GM19035 (cell line): ENCODE measurements at regions not wholly inside any gene's neighbourhood (a gene's known extent, or its start where the extent isn't known, plus 50 kb on each side); places are given as distances from the start of the nearest gene placed in this dataset.
A peak's percentile ranks its signal among the peaks of the same experiment; 100 is the strongest.

Experiments
- ATAC-seq: cut with Tn5 transposase; IDR thresholded peaks from one replicate; pipeline ENCODE4 v1.9.1; 2021; ENCODE audit not compliant: unreplicated experiment

DNA sequence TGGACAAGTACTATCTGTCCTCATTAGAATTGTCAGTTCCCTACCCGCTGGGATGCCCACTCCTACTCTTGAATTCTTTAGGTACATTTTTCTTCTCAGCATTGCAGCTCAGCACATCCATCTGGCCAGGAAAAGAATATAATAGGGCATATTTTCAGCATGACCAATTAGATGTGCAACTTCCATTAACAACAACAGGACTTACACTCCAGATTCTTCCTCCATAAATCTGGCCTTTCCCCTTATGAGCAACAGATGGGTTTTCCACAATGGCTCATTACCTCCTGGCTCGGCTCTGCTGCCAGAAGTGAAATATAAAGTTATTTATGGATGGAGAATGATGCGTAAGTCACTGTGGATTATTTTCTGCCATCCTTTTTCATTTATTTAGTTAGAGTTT, 443.8 kb upstream of the TGFBR2 start:
- ATAC-seq: no peak

GRCh38 chr3:30166535-30166934, 439.9 kb upstream of the TGFBR2 start:
- ATAC-seq: no peak

GRCh38 chr3:30167541-30168011, 438.8 kb upstream of the TGFBR2 start:
- no peak for ATAC-seq

DNA sequence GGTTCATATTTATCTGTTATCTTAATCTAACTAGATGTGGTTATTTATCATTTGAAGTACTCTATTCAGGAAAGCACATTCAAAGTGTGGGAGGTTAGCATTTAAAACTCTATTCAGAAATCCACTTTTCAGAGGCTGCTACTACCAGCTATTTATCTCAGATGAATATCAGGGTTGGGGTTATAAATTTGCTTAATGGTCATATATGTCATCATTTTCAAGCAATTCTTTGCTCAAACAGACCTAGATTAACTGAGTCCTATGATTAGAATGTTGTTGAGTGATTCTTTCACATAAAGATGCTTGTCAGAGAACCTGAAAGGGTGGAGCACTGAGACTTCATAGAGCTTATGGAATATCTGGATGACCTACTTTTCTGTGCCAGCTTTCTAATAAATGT, 436.9 kb upstream of the TGFBR2 start:
- ATAC-seq: no peak

DNA sequence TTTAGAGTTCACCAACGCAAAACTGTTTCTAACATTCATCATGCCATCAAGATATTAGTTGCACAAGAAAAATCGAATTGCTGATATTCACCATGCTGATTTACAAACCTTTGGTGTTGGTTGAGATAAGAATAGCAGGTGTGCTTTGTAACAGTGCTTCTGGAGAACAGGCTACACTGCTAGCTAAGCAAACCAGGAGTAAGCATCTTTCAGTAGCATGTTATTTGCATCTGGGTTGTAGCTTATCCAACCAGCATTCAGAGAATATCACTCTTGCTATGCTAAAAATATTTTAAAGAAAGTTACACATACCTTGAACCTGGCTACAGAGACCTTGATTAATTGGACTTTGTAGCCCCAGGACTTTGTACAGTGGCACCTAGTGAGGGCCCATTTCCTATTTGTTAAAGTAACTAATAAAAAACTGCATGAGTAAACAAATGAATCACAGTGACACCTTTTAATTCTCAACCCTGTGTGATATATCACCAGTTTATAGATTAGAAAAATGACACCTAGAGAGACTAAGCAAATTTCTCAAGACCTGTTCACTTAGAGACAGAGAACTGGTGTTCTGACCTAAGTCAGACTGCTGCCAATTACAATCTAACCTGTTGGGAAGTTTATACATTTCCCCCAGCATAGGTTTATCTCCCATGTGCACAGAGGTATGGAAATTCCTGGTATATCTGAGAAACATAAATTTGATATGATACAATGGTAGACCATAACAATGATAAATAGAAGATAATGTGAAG, 435.5 kb upstream of the TGFBR2 start:
- ATAC-seq: no peak

- ATAC-seq: no peak
Observed at GRCh38 chr3:30174357-30174756, 432.0 kb upstream of the TGFBR2 start.

DNA sequence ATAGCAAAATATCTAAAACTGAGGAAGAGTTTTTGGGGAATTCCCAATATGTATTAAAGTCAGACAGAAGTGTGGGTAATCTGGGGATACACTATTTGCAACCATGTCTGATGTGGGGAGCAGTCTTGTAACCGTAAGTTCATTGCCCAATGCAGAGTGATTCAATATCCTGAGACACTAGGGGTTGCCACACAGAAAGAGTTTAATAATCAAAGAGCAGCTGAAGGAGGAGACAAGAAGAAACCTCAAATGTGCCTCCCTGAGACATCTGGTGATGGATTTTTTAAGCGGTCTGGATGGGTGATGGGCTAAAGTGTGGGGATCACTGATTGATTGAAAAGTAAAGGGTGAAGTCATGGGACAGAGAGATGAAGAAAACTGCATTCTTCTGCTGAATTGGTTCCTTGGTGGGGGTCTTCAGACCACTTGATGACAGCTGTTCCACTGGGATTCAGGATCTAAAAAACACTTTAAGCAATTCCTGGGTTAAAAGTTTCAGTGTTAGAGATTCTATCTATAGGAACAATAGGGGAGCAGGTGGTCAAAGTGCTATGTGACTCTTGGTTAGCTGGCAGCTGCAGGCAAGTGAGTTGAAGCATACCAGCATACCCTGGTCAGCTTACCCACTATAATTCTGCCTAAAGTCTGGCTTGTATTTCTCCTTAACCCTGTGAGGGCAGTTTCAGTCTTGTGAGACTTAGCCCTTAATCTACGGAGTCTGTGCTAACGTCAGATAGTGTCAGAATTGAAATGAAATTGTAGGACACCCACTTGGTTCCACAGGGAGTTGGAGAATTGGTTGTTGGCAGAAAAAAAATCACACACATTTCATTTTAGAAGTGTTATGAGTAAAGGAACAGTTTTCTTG, 425.9 kb upstream of the TGFBR2 start:
- ATAC-seq: no peak

- no peak for ATAC-seq
Observed at GRCh38 chr3:30181178-30181465, 425.3 kb upstream of the TGFBR2 start.

DNA sequence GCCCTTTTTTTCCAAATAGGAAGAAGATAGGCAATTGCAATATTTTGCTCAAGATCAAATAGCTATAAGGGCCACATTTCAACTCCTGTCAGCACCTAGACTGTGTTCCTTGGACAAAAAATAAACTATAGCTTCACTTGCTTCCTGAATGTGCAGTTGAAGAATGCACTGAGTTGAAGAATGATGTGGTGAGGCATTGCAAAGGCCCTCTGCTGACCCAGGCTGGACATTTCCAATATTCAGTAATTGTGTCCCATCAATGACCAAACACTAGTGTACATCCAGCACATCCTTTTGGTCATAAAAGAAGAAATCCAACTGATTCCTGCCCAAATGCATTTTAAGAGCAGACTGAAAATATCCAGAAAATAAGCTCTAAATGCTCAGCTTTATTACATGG, 424.8 kb upstream of the TGFBR2 start:
- ATAC-seq: no peak

DNA sequence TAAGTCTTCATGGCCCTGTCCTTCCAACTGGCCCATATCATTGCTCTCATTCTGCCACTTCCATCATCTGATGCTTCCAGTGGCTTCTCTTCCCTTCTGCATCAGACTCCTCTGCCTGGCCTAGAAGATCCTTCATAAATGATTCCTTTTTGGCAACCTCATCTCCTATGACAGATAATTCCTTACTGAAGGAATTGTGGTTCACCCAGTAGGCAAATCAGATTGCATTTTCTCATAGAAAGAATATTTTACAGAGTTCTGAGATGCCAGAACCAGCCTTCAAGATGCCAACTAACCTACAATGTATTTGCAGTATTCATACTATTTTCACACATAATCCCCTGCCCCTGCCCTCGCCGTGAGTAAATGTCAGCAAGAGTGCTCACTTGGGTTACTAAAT, 423.0 kb upstream of the TGFBR2 start:
- no peak for ATAC-seq

GRCh38 chr3:30184091-30184810, 422.1 kb upstream of the TGFBR2 start:
- ATAC-seq: no peak

DNA sequence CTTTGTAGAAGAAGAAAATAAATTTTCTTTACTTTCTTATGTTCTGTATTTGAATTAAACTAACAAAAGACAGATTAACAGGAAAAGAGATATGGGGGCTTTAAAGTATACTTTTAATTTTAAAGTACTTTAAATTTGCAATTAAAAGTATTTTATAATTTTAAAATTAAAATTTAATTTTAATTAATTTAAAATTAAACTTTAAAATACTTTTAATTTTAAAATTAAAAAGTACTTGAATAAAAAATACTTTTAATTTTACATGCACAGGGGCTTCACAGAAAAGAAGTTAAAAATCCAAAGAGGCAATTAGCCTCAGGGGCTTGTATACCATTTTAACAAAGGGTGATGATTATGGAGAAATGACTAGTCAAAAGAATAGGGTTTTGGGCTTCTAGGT, 420.5 kb upstream of the TGFBR2 start:
- ATAC-seq: no peak

GRCh38 chr3:30186741-30187219, 419.6 kb upstream of the TGFBR2 start:
- ATAC-seq: no peak

GRCh38 chr3:30187366-30187765, 419.0 kb upstream of the TGFBR2 start:
- no peak for ATAC-seq

GRCh38 chr3:30188713-30189112, 417.7 kb upstream of the TGFBR2 start:
- no peak for ATAC-seq

DNA sequence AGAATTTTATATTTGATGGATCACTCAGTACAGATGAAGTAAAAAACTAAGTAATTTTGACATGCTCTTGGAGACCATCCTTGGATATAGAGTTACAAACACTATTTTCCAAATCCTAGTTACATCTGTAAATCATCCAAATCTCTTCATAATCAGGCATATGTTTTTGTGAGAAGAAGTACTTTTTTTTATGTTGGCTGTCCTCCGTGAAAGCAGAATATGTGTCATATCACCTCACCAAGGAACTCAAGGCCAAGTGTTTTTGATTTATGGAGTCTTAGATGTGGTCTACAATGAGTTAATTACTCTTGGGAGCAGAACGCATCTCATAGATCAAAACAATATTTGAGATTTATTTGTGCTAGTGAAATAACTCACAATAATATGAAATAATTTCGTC, 416.5 kb upstream of the TGFBR2 start:
- no peak for ATAC-seq

DNA sequence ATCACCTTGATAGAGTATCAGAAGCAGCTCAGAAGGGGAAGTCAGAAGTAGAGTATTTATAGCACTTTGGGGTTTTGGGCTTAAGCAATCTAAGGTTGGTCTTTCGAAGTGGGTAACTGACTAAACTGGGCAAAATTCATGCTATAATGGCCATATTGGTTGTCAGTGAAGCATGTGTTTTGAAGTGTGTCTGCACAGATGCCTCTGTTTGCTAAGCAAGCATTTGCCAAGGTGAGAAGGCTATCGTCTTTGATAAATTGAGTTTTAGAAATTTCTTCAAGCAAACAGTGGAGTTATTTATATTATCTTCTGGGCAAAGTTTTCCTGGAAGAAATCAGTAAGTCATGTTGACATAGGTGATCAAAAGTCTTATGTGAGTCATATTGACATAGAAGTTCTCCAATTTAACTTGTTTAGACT, 412.8 kb upstream of the TGFBR2 start:
- no peak for ATAC-seq

DNA sequence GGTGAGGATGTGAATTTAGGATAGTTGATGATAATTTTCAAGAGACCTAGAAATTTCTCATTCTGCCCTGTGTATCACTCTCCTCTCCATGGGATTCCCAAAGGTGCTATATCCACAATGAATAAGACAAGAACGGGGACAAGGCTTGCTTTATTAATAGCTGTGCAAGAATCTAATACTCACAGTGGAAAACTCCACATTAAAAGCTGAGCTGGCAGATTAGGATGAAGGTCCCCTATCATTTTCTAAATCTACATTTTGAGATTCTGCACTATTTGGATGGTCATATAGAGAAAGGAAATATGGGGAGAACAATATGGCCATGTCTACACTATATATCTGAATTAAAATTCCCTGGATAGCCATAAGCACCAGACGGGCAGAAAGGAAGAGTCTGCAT, 411.0 kb upstream of the TGFBR2 start:
- no peak for ATAC-seq

- no peak for ATAC-seq
Observed at GRCh38 chr3:30198162-30198561, 408.2 kb upstream of the TGFBR2 start.

GRCh38 chr3:30199096-30199759, 407.2 kb upstream of the TGFBR2 start:
- peak; percentile 80 for ATAC-seq

DNA sequence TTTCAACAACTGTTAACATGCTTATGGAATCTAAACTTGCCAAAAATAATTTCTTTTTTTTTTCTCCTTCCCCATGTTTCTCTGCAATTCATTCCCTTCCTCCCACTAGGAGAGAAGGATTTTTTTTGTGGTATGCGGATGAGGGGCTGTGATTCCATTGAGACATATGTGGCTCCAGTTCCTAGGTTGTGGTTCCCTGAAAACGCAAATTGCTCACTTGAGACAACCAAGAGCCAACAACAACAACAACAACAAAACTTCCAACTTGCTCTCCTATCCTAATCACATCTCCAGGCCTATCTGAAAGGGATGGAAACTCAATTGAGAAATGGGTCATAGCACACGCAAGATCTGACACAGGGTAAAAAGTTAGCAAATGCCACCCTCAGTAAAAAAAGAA, 406.5 kb upstream of the TGFBR2 start:
- no peak for ATAC-seq
